ENCODE measurements at regions not wholly inside any gene's neighbourhood (a gene's known extent, or its start where the extent isn't known, plus 50 kb on each side); places are given as distances from the start of the nearest gene placed in this dataset.

GRCh38 chr1:219463636-219464035 lies 149.3 kb downstream of the ZC3H11B start:
- TF ChIP-seq CTCF (IDR thresholded peaks at IDR 0.05), result no peak
- TF ChIP-seq POLR2A (IDR thresholded peaks at IDR 0.05), result no peak
- TF ChIP-seq POLR2AphosphoS5 (IDR thresholded peaks at IDR 0.05), result no peak
- no peak for TF ChIP-seq EP300 (IDR thresholded peaks at IDR 0.05)

All from sigmoid colon (tissue), 4 donors.